ENCODE measurements at regions not wholly inside any gene's neighbourhood (a gene's known extent, or its start where the extent isn't known, plus 50 kb on each side); places are given as distances from the start of the nearest gene placed in this dataset.

DNA sequence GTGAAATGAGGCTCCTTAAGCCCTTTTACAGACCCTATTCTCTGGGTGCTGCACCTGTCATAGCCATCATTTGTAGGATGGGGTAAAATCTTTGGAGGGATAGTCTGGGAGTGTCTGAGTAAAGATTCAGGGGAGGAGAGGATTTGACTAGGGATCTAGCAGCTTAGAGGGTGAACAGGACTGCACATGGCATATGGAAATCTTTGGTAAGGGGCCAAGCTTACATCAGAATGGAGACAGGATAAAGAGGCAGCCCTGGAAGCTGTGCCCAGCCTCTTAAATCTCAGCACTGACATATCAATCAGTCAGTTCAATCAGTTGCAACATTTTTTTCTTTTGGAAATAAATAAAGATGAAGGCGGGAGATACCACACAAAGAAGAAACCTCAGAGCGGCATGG is 301.8 kb upstream of the CADM1 start:
- TF ChIP-seq POLR2AphosphoS5 (IDR thresholded peaks at IDR 0.05; ENCODE audit: insufficient read depth in 1 of 2, low read depth in 1 of 2) = no peak
- TF ChIP-seq, protein P1, sequence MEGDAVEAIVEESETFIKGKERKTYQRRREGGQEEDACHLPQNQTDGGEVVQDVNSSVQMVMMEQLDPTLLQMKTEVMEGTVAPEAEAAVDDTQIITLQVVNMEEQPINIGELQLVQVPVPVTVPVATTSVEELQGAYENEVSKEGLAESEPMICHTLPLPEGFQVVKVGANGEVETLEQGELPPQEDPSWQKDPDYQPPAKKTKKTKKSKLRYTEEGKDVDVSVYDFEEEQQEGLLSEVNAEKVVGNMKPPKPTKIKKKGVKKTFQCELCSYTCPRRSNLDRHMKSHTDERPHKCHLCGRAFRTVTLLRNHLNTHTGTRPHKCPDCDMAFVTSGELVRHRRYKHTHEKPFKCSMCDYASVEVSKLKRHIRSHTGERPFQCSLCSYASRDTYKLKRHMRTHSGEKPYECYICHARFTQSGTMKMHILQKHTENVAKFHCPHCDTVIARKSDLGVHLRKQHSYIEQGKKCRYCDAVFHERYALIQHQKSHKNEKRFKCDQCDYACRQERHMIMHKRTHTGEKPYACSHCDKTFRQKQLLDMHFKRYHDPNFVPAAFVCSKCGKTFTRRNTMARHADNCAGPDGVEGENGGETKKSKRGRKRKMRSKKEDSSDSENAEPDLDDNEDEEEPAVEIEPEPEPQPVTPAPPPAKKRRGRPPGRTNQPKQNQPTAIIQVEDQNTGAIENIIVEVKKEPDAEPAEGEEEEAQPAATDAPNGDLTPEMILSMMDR (IDR thresholded peaks at IDR 0.05) = no peak
